Neuronal stem cell (in vitro differentiated cells): ENCODE measurements at regions not wholly inside any gene's neighbourhood (a gene's known extent, or its start where the extent isn't known, plus 50 kb on each side); places are given as distances from the start of the nearest gene placed in this dataset.
A peak's percentile ranks its signal among the peaks of the same experiment; 100 is the strongest.

Source experiments
- DNase-seq: peaks from one replicate; pipeline ENCODE4 v3.0.0-alpha.2; 2013; ENCODE audit warnings: low spot score
- H2AFZ ChIP-seq: one replicate; pipeline ENCODE4 v1.6.1; 2013; ENCODE audit warnings: mild to moderate bottlenecking, low read length, inconsistent platforms
- H2AK5ac ChIP-seq: 2 replicates; pipeline ENCODE4 v1.6.1; 2013; ENCODE audit warnings: low read depth, mild to moderate bottlenecking, inconsistent platforms, low read length, moderate library complexity, mixed read lengths
- H2BK120ac ChIP-seq: 2 replicates; pipeline ENCODE4 v1.6.1; 2013; ENCODE audit warnings: low read depth, mild to moderate bottlenecking, inconsistent platforms, low read length, moderate library complexity, mixed read lengths
- H2BK12ac ChIP-seq: one replicate; pipeline ENCODE4 v1.6.1; 2013; ENCODE audit warnings: low read length, inconsistent platforms
- H2BK15ac ChIP-seq: 2 replicates; pipeline ENCODE4 v1.6.1; 2013; ENCODE audit warnings: mild to moderate bottlenecking, low read length, inconsistent platforms, mixed read lengths
- H2BK5ac ChIP-seq: one replicate; pipeline ENCODE4 v1.6.1; 2013; ENCODE audit warnings: inconsistent platforms, mild to moderate bottlenecking, low read length, moderate library complexity
- H3K14ac ChIP-seq: one replicate; pipeline ENCODE4 v1.6.1; 2013; ENCODE audit warnings: low read length, inconsistent platforms
- H3K18ac ChIP-seq: 2 replicates; pipeline ENCODE4 v1.6.1; 2013; ENCODE audit warnings: low read length, inconsistent platforms
- H3K23ac ChIP-seq: 2 replicates; pipeline ENCODE4 v1.6.1; 2013; ENCODE audit warnings: low read depth, mild to moderate bottlenecking, mixed read lengths, low read length, inconsistent platforms; ENCODE audit not compliant: poor library complexity
- H3K27ac ChIP-seq: replicated peaks from 3 replicates; pipeline ENCODE4 v1.5.1; 2013; ENCODE audit warnings: low read length, inconsistent platforms
- H3K27me3 ChIP-seq, 3 experiments: 2 replicates each; pipeline ENCODE4 v1.6.1; 2013; ENCODE audit warnings: low read length in 3 of 3, mild to moderate bottlenecking in 2 of 3, inconsistent platforms in 1 of 3, low read depth in 1 of 3, mixed read lengths in 1 of 3, moderate library complexity in 1 of 3; ENCODE audit not compliant: control insufficient read depth in 3 of 3, insufficient read depth in 3 of 3
- H3K36me3 ChIP-seq, 2 donors: replicated peaks in 1 of 2; 2 replicates each; pipeline ENCODE4 v1.6.1; 2013; ENCODE audit warnings: low read length in 2 of 2; ENCODE audit not compliant: control insufficient read depth in 2 of 2, insufficient read depth in 2 of 2
- H3K4ac ChIP-seq: 2 replicates; pipeline ENCODE4 v1.6.1; 2013; ENCODE audit warnings: inconsistent platforms, mild to moderate bottlenecking, low read length, moderate library complexity
- H3K4me1 ChIP-seq, 2 donors: 1 replicate in 1 of 2; 2 replicates in 1 of 2; pipeline ENCODE4 v1.6.1; 2013; ENCODE audit warnings: low read length in 2 of 2, low read depth in 1 of 2; ENCODE audit not compliant: control insufficient read depth in 2 of 2, insufficient read depth in 1 of 2
- H3K4me2 ChIP-seq: one replicate; pipeline ENCODE4 v1.6.1; 2013; ENCODE audit warnings: mild to moderate bottlenecking, low read length, inconsistent platforms; ENCODE audit not compliant: insufficient read depth, poor library complexity, severe bottlenecking
- H3K4me3 ChIP-seq, 2 donors: 2 replicates each; pipeline ENCODE4 v1.5.1; 2013; ENCODE audit warnings: low read length in 2 of 2, mild to moderate bottlenecking in 2 of 2, inconsistent platforms in 1 of 2, moderate library complexity in 1 of 2
- H3K79me1 ChIP-seq: one replicate; pipeline ENCODE4 v1.6.1; 2013; ENCODE audit warnings: low read depth, mild to moderate bottlenecking, inconsistent platforms, low read length, moderate library complexity
- H3K9ac ChIP-seq: one replicate; pipeline ENCODE4 v1.6.1; 2013; ENCODE audit warnings: mild to moderate bottlenecking, low read depth, low read length, inconsistent platforms; ENCODE audit not compliant: poor library complexity
- H3K9me3 ChIP-seq, 2 donors: replicated peaks in 1 of 2; 2 replicates each; pipeline versions ENCODE3 to v1.6.1; 2013; ENCODE audit warnings: low read length in 2 of 2, mild to moderate bottlenecking in 2 of 2, inconsistent platforms in 1 of 2, low read depth in 1 of 2, mixed read lengths in 1 of 2, moderate library complexity in 1 of 2; ENCODE audit not compliant: control insufficient read depth in 2 of 2, insufficient read depth in 1 of 2
- H4K8ac ChIP-seq: one replicate; pipeline ENCODE4 v1.6.1; 2013; ENCODE audit warnings: low read depth, mild to moderate bottlenecking, inconsistent platforms, low read length, moderate library complexity
- H4K91ac ChIP-seq: one replicate; pipeline ENCODE4 v1.6.1; 2013; ENCODE audit warnings: low read length, low read depth, mild to moderate bottlenecking, inconsistent platforms; ENCODE audit not compliant: poor library complexity
- WGBS, 2 donors: extraction: QIAGEN DNeasy Blood & Tissue Kit; methylation state at CpG; one replicate each; pipeline ENCODE4 v1.1.7; 2013; ENCODE audit warnings: missing lambda C conversion rate in 2 of 2, mixed read lengths in 1 of 2; ENCODE audit not compliant: insufficient read length in 2 of 2, insufficient replicate concordance in 1 of 2; ENCODE audit errors: extremely low coverage in 2 of 2; 5-methylcytosine and 5-hydroxymethylcytosine counted together

DNA sequence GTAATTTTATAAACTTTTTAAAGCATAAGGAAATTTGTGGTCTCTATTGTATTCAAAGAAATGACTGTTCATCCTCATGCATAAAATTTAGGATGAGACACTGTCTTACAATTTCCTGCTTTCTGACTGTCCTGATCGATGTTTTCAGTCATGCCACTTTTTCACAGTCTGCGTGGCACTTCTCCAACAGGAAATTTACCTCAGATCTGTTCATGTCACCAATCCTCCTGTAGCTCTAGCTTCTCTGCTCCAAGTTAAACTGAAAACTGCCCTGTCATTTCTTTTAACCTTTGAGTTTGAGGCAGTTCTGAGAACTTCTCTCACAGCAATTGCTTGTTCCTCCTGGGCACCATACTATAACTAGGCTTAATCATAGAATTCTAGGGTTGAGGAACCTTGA, 455.1 kb downstream of the EFNA5 start:
- Histone ChIP-seq H3K79me1 (no peaks in the 10 kb centered on the region), H2BK15ac (no peak overlapping the region), H3K23ac (no peak overlapping the region), H3K4me1 (peaks cover 0 to 2% of the 10 kb centered on the region in 2 donors), H3K4me3 (no peak overlapping the region), H3K14ac (no peak overlapping the region), H3K36me3 (no peaks in the 10 kb centered on the region), H3K27ac (no peak overlapping the region), H2BK12ac (no peak overlapping the region), H4K8ac (no peak overlapping the region), H2AK5ac (no peak overlapping the region), H2BK120ac (no peak overlapping the region), H2AFZ (peak overlapping the region; percentile 5), H2BK5ac (no peak overlapping the region), H3K4ac (no peak overlapping the region), H3K9ac (no peak overlapping the region), H3K9me3 (no peaks in the 10 kb centered on the region), H3K4me2 (no peak overlapping the region), H4K91ac (no peak overlapping the region), H3K27me3 (no peaks in the 10 kb centered on the region), H3K18ac (no peak overlapping the region)
- DNase-seq, result no peak
- WGBS, 2 donors, result no CpG with 5 or more reads among the region's 2 CpGs

DNA sequence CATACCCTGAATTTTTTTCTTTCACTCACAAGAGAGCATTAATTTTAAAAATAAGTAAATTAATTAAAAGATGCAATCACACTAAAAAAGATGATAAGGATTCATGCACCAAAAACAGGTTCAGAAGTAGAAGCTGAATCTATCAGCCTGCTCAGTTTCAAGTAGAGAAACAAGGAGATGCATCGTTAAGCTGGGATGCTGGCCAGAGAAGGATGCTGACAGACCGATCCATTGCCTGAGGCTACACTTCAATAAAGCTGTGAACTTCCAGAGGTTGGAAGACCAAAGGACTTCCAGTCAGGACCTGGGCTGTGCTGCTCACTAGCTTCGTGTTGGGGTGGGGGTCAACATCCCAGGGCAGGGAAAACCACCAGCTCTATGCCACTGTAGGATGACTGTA, 457.7 kb downstream of the EFNA5 start:
- Histone ChIP-seq H3K27me3 (no peaks in the 10 kb centered on the region), H3K4me1 (peaks cover 0 to 2% of the 10 kb centered on the region in 2 donors), H2AFZ (no peak overlapping the region), H2BK12ac (no peak overlapping the region), H3K14ac (no peak overlapping the region), H3K27ac (no peak overlapping the region), H3K4me3 (no peak overlapping the region), H3K23ac (no peak overlapping the region), H2AK5ac (no peak overlapping the region), H3K18ac (peak overlapping the region; percentile 35), H3K4ac (no peak overlapping the region), H2BK120ac (no peak overlapping the region), H2BK5ac (no peak overlapping the region), H3K9me3 (no peaks in the 10 kb centered on the region), H4K8ac (no peak overlapping the region), H3K9ac (peak overlapping the region; percentile 30), H3K36me3 (no peaks in the 10 kb centered on the region), H3K79me1 (no peaks in the 10 kb centered on the region), H2BK15ac (no peak overlapping the region), H3K4me2 (no peak overlapping the region), H4K91ac (no peak overlapping the region)
- WGBS, 2 donors, result no CpG with 5 or more reads among the region's 3 CpGs
- DNase-seq, result no peak

DNA sequence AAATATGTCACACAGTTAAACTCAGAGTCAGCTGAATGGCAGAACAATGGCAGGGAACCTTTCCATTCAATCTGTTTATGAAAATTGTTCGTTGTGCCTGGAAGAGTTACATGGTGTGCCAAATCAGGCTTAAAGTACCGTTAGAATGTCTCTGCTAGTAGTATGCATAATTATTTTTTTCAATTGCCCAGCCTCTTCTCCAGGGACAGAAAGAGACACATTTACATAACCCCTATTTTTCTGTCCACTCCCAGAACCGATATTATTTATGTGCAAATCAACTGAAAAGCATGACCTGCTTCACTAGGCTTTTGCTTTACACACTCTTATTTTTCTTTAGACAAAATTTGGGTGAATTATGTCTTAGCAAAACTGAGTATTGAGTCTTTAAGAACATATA, 459.1 kb downstream of the EFNA5 start:
- H4K91ac ChIP-seq, result no peak overlapping the region
- H2AK5ac ChIP-seq, result no peak overlapping the region
- no peak overlapping the region for H3K4me2 ChIP-seq
- no peak overlapping the region for H3K27ac ChIP-seq
- H3K14ac ChIP-seq, result no peak overlapping the region
- H2BK12ac ChIP-seq, result no peak overlapping the region
- H2BK15ac ChIP-seq, result no peak overlapping the region
- no peak overlapping the region for H3K9ac ChIP-seq
- H3K23ac ChIP-seq, result no peak overlapping the region
- no peak overlapping the region for H2BK120ac ChIP-seq
- WGBS, 2 donors, result no CpG with 5 or more reads among the region's 3 CpGs
- no peaks in the 10 kb centered on the region for H3K27me3 ChIP-seq
- no peak overlapping the region for H2BK5ac ChIP-seq
- H2AFZ ChIP-seq, result no peak overlapping the region
- H3K36me3 ChIP-seq, result no peaks in the 10 kb centered on the region
- no peak overlapping the region for H3K4ac ChIP-seq
- H3K79me1 ChIP-seq, result no peaks in the 10 kb centered on the region
- no peak overlapping the region for H3K4me3 ChIP-seq
- no peak for DNase-seq
- H3K9me3 ChIP-seq, result no peaks in the 10 kb centered on the region
- H3K4me1 ChIP-seq, result peaks cover 0 to 2% of the 10 kb centered on the region in 2 donors
- H4K8ac ChIP-seq, result no peak overlapping the region
- H3K18ac ChIP-seq, result no peak overlapping the region

DNA sequence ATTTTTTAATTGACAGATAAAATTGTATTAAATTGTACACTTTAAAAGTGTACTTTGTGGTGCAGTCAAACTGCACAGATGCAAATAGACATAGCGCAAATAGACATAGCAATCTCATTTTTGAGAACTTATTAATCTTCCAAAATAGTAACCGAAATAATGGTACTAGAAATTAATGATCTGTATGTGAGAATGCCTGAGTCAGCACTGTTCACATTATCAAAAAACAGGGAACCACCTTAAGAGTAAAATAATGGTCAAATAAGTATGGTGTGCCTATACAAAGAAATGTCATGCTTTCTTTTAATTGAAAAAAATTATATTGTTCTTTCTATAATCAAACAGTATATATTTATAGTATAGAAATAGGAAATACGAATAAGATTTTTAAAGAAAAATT, 461.9 kb downstream of the EFNA5 start:
- H2BK15ac ChIP-seq, result no peak overlapping the region
- no peaks in the 10 kb centered on the region for H3K27me3 ChIP-seq
- no peak overlapping the region for H3K27ac ChIP-seq
- no peaks in the 10 kb centered on the region for H3K9me3 ChIP-seq
- no peaks in the 10 kb centered on the region for H3K36me3 ChIP-seq
- peaks cover 0 to 2% of the 10 kb centered on the region in 2 donors for H3K4me1 ChIP-seq
- H2AFZ ChIP-seq, result no peak overlapping the region
- no CpG with 5 or more reads among the region's 3 CpGs for WGBS, 2 donors
- H2BK12ac ChIP-seq, result no peak overlapping the region
- no peak overlapping the region for H3K4me2 ChIP-seq
- no peak overlapping the region for H2BK5ac ChIP-seq
- H3K23ac ChIP-seq, result no peak overlapping the region
- no peak overlapping the region for H4K8ac ChIP-seq
- H3K18ac ChIP-seq, result no peak overlapping the region
- H3K4ac ChIP-seq, result no peak overlapping the region
- no peak overlapping the region for H2AK5ac ChIP-seq
- no peak overlapping the region for H2BK120ac ChIP-seq
- no peaks in the 10 kb centered on the region for H3K79me1 ChIP-seq
- DNase-seq, result no peak
- H3K4me3 ChIP-seq, result no peak overlapping the region
- H3K14ac ChIP-seq, result no peak overlapping the region
- H3K9ac ChIP-seq, result no peak overlapping the region
- H4K91ac ChIP-seq, result no peak overlapping the region
